ENCODE measurements at regions not wholly inside any gene's neighbourhood (a gene's known extent, or its start where the extent isn't known, plus 50 kb on each side); places are given as distances from the start of the nearest gene placed in this dataset.
"Not testable (repeated sequence)": the region's sequence is repeated elsewhere in the genome, so short reads cannot be mapped to it uniquely, and the experiment has no call there.

DNA sequence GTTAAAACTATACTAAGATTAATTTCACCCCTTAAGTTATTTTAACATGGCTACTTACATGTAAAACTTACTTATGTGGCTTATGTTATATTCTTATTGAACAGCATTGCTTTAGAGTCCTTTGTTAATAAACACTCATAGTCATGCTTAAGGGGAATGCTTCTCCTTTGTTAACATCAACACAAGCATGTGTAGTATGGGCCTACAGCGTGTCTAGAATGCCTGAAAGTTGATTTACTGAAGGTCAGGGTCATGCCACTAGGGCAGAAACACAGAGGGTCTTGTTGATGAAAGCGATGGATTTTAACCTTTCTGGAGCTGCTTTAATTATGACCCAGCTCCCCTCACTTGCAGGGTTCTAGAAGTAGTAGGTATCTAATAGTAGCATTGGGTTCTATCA is 159.8 kb upstream of the DLX2 start:
- DNase-seq (ENCODE audit: low read depth): no peak
- H3K4me3 ChIP-seq (ENCODE audit: low read depth, low read length): no peak overlapping the region
- TF ChIP-seq, protein P1, sequence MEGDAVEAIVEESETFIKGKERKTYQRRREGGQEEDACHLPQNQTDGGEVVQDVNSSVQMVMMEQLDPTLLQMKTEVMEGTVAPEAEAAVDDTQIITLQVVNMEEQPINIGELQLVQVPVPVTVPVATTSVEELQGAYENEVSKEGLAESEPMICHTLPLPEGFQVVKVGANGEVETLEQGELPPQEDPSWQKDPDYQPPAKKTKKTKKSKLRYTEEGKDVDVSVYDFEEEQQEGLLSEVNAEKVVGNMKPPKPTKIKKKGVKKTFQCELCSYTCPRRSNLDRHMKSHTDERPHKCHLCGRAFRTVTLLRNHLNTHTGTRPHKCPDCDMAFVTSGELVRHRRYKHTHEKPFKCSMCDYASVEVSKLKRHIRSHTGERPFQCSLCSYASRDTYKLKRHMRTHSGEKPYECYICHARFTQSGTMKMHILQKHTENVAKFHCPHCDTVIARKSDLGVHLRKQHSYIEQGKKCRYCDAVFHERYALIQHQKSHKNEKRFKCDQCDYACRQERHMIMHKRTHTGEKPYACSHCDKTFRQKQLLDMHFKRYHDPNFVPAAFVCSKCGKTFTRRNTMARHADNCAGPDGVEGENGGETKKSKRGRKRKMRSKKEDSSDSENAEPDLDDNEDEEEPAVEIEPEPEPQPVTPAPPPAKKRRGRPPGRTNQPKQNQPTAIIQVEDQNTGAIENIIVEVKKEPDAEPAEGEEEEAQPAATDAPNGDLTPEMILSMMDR (IDR thresholded peaks at IDR 0.05; ENCODE audit: control insufficient read depth, extremely low read depth, insufficient read depth): no peak

DNA sequence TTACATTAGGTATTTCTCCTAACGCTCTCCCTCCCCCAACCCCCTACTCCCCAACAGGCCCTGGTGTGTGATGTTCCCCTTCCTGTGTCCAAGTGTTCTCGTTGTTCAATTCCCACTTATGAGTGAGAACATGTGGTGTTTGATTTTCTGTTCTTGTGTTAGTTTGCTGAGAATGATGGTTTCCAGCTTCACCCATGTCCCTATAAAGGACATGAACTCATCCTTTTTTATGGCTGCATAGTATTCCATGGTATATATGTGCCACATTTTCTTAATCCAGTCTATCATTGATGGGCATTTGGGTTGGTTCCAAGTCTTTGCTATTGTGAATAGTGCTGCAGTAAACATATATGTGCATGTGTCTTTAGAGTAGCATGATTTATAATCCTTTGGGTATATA is 162.1 kb upstream of the DLX2 start:
- not testable (repeated sequence) for DNase-seq (ENCODE audit: low read depth); H3K4me3 ChIP-seq (ENCODE audit: low read depth, low read length)

DNA sequence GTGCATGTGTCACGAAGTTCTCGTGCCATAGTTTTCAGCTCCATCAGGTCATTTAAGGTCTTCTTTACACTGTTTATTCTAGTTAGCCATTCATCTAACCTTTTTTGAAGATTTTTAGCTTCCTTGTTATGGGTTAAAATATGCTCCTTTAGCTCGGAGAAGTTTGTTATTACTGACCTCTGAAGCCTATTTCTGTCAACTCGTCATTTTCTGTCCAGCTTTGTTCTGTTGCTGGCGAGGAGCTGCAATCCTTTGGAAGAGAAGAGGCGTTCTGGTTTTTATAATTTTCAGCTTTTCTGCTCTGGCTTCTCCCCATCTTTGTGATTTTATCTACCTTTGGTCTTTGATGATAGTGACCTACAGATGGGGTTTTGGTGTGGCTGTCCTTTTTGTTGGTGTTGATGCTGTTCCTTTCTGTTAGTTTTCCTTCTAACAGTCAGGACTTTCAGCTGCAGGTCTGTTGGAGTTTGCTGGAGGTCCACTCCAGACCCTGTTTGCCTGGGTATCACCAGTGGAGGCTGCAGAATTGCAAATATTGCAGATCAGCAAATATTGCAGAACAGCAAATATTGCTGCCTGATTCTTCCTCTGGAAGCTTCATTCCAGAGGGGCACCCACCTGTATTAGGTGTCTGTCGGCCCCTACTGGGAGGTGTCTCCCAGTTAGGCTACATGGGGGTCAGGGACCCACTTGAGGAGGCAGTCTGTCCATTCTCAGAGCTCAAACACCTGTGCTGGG is 157.7 kb upstream of the ITGA6 start:
- DNase-seq (ENCODE audit: low read depth); H3K4me3 ChIP-seq (ENCODE audit: low read depth, low read length): not testable (repeated sequence)

DNA sequence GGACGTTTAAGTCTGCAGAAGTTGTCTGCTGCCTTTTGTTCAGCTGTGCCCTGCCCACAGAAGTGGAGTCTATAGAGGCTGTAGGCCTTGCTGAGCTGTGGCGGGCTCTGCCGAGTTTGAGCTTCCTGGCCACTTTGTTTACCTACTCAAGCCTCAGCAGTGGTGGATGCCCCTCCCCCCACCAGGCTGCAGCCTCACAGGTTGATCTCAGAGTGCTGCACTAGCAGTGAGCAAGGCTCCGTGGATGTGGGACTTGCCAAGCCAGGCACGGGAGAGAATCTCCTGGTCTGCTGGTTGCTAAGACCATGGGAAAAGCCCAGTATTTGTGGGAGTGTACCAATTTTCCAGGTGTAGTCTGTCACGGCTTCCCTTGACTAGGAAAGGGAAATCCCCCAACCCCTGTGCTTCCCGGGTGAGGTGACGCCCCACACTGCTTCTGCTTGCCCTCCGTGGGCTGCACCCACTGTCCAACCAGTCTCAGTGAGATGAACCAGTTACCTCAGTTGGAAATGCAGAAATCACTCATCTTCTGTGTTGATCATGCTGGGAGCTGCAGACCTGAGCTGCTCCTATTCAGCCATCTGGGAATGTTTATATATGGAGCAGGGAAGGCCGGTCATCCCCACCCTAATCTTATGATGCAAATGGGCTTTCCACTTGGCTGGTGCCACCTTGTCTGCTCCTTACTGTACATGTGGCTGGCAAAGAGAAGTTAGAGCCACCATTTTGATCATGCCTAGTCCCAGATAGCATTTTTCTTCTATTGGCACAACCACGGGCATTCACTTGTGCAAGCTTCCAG is 156.9 kb upstream of the ITGA6 start:
- H3K4me3 ChIP-seq (ENCODE audit: low read depth, low read length): no peak overlapping the region
- TF ChIP-seq, protein P1 (IDR thresholded peaks at IDR 0.05; ENCODE audit: control insufficient read depth, extremely low read depth, insufficient read depth): no peak
- DNase-seq (ENCODE audit: low read depth): no peak

DNA sequence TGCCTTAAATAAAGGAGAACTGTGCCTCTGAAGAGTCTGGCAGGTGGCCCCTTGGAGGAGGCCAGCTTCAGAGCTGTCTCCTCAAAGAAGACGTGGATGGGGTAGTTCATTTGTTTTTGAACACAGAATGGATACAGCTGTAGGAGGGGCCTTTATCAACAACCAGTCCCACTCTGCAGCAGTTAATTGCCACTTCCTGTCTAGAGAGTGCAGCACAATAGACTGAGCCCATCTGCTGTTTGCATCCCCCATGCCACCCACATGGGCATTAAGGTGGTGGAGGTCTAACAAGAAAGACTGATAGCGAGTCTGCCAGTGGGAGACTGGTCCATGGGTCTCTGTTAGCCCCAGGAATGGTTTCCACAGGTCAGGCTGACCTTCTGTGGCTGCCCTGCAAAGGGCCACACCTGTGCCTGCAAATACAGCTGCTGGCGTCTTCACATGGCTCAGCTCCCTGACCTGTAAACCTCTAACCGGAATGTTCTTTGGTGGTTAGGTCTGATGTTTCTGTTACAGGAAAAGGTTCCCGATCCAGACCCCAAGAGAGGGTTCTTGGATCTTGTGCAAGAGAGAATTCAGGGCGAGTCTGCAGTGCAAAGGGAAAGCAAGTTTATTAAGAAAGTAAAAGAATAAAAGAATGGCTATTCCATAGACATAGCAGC is 153.3 kb upstream of the ITGA6 start:
- TF ChIP-seq, protein P1 (IDR thresholded peaks at IDR 0.05; ENCODE audit: control insufficient read depth, extremely low read depth, insufficient read depth): no peak
- no peak for DNase-seq (ENCODE audit: low read depth)
- no peak overlapping the region for H3K4me3 ChIP-seq (ENCODE audit: low read depth, low read length)

DNA sequence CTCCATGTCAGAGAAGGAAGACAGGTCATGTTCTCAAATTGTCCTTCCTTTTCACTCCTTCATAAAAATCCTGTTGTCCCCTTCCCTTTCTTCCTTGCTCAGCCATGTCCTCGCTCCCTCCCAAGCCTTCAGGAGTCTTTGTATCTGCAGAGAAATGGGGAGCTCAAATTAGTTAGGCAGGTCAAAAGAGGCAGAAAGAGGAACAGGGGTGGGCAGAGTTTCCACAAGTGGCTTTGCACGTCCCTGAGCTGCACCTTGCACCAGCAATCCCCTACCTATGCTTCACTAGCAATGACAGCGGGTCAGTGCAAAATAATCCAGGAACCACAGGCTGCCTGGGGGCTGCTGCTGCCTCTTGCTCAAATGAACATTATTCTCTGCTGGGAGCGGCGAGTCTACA is 152.1 kb upstream of the ITGA6 start:
- TF ChIP-seq, protein P1 (IDR thresholded peaks at IDR 0.05; ENCODE audit: control insufficient read depth, extremely low read depth, insufficient read depth): no peak
- DNase-seq (ENCODE audit: low read depth): no peak
- no peak overlapping the region for H3K4me3 ChIP-seq (ENCODE audit: low read depth, low read length)

DNA sequence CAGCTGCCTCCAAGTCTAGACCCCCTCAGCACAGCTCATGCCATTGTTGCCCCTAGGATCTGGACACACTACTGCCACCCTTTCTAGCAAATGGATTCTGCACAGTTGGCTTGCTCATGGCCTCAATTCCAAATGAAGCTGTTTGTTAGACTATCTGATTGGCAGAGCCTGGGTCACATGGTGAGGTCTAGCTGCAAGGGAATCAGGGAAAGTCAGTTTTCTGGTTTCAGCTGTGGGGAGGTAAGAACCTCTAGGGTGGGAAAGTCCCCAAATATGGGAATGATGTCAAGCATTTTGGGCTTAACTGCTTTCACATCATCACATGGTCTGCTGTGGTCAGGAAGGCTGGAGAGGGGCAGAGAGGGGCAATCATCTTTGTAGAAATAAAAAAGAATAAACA is 150.4 kb upstream of the ITGA6 start:
- no peak for DNase-seq (ENCODE audit: low read depth)
- no peak overlapping the region for H3K4me3 ChIP-seq (ENCODE audit: low read depth, low read length)
- TF ChIP-seq, protein P1 (IDR thresholded peaks at IDR 0.05; ENCODE audit: control insufficient read depth, extremely low read depth, insufficient read depth): no peak
